NCI-H748 treated with DMSO at 0.1 percent for 48 hours (cell line): ENCODE measurements at regions not wholly inside any gene's neighbourhood (a gene's known extent, or its start where the extent isn't known, plus 50 kb on each side); places are given as distances from the start of the nearest gene placed in this dataset.
"Not testable (repeated sequence)": the region's sequence is repeated elsewhere in the genome, so short reads cannot be mapped to it uniquely, and the experiment has no call there.

Experiments
- DNase-seq: peaks from one replicate; lab custom pipeline; 2025; lab: John Stamatoyannopoulos, UW

DNA sequence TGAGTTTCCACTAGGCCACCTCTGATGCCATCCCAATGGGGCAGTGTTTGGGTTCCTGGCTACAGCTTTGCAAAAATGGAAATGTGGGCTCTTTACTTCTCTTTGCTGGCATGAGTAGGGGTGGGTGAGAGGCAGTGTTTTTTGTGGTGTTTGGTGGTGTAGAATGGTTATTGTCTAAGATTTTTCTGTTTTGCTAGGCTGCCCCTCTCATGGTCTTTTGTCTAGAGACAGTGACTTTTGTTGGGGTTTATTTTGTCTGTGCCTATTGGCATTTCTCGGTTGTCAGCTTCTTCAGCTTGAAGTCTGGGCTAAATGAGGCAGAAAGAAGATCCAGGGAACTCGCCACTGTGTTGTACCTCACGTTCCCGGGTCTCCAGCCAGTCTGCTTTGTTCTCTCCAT is 112.1 kb downstream of the CENPF start:
- no peak for DNase-seq

GRCh38 chr1:214717351-214717750 is 114.4 kb downstream of the CENPF start:
- DNase-seq: no peak

DNA sequence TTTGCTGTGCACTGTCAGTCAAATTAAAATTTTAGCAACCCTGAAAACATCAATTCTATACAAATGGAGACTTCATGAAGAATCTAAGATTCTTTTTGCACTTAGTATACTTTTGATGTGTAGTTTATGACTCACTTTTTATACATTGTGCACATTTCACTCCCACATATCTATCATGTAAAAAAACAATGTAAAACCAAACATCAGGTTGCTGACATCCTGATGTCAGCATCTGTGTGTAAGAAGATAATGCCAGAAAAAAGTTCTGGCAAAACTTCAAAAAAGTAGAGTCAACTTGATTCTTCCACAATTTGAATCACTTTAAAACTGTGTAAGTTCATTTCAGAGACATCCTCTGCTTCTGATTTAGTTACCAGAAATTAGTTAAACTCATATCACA is 115.7 kb downstream of the CENPF start:
- no peak for DNase-seq

DNA sequence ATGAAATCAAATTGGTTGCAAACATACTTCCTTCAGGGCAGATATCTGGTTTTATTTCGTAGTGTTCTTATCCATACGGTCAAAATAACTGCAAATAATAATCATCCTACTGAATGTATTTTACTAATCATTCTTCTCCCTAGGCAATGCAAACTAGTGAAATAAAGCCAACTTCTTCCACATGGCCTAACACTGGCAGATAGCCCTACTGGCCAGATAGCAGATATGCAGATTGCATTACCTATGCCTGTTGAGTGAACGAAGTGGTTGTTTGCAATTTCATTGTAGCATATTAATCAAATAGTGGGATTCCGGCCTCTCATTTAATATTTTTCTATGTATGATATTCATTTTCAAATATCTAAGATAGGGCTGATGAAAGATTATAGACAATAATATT is 116.2 kb downstream of the CENPF start:
- DNase-seq: no peak

DNA sequence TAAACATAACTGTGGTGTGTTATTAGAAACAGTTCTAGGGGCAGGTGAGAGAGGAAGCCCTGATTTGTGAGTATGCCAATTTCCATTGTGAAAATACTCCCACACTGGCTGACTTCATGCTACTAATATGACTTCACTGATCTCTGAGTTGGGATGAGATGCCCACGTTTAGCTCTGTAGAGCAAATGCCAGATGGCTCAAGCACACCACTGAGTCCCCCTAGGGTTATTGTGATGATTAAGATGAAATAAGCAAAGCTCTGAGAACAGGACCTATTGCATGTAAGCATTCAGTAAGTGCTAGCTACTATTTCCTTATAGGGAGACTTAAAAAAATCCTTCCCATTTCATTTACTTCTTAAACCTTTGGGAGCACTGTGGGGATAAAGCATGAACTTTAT is 117.6 kb downstream of the CENPF start:
- DNase-seq: no peak

DNA sequence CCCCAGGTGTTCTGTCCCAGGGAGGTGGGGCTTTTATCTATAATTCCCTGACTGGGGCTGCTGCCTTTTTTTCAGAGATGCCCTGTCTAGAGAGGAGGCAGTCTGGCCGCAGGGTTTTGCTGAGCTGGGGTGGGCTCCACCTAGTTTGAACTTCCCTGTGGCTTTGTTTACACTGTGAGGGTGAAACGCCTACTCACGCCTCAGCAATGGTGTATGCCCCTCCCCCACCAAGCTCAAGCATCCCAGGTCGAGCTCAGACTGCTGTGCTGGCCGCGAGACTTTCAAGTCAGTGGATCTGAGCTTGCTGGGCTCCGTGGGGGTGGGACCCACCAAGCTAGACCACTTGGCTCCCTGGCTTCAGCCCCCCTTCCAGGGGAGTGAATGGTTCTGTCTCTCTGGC is 124.3 kb downstream of the CENPF start:
- DNase-seq: no peak

GRCh38 chr1:214739621-214740238 is 136.7 kb downstream of the CENPF start:
- DNase-seq: no peak

- DNase-seq: no peak
These were observed 137.5 kb downstream of the CENPF start for GRCh38 chr1:214740471-214740870.

- no peak for DNase-seq
These were observed 144.1 kb downstream of the CENPF start for GRCh38 chr1:214747050-214747635.

GRCh38 chr1:214753236-214753852 is 150.3 kb downstream of the CENPF start:
- DNase-seq: no peak

- no peak for DNase-seq
These were observed 158.0 kb downstream of the CENPF start for GRCh38 chr1:214761030-214761429.

- no peak for DNase-seq
These were observed 159.9 kb downstream of the CENPF start for GRCh38 chr1:214762902-214763301.

GRCh38 chr1:214764502-214764901 is 161.5 kb downstream of the CENPF start:
- no peak for DNase-seq

GRCh38 chr1:214767221-214767620 is 164.2 kb downstream of the CENPF start:
- no peak for DNase-seq

DNA sequence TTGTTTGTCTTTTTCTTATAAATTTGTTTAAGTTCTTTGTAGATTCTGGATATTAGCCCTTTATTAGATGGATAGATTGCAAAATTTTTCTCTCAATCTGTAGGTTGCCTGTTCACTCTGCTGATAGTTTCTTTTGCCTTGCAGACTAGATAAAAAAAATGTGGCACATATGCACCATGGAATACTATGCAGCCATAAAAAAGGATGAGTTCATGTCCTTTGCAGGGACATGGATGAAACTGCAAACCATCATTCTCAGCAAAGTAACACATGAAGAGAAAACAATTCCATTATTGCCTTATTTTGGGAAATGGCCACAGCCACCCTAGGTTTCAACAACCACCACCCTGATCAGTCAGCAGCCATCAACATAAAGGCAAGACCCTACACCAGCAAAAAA is 166.7 kb downstream of the CENPF start:
- DNase-seq: not testable (repeated sequence)

DNA sequence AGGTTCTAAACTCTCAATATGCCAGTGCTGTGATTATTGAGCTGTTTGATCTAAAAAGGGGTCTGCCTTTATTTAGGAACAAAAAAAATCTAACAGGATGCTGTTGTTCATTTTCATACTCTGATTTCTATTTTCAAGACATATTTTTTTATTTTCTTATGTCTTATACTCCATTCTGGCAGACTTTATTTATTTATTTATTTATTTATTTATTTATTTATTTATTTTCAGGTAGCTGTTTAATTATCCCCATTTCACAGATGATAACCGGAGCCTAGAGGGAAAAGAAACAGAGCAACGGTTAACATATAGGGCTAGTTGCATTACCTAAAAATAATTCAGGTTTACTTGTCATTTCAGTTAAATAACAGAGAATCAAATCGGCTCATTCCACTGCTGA is 174.4 kb downstream of the CENPF start:
- DNase-seq: no peak

- no peak for DNase-seq
These were observed 189.0 kb downstream of the CENPF start for GRCh38 chr1:214791961-214792360.

GRCh38 chr1:214792527-214793186 is 189.7 kb downstream of the CENPF start:
- DNase-seq: no peak

DNA sequence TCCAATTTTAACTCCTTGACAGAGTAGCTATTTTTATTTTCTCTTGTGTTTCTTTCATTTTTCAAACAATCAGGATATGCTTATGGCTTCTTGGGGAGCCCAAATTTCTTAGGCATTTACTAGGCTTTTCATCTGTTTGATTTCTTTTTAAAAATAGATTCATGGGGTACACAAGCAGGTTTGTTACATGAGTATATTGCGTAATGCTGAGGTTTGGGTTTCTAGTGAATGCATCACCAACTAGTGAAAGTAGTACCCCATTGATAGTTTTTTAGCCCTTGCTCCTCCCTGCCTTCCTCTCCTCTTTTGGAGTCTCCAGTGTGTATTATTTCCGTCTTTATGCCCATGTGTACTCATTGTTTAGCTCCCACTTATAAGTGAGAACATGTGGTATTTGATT is 190.7 kb downstream of the CENPF start:
- no peak for DNase-seq

- DNase-seq: no peak
These were observed 198.2 kb downstream of the CENPF start for GRCh38 chr1:214801191-214801590.

GRCh38 chr1:214808845-214809460 is 206.0 kb downstream of the CENPF start:
- peak; percentile 1 for DNase-seq

DNA sequence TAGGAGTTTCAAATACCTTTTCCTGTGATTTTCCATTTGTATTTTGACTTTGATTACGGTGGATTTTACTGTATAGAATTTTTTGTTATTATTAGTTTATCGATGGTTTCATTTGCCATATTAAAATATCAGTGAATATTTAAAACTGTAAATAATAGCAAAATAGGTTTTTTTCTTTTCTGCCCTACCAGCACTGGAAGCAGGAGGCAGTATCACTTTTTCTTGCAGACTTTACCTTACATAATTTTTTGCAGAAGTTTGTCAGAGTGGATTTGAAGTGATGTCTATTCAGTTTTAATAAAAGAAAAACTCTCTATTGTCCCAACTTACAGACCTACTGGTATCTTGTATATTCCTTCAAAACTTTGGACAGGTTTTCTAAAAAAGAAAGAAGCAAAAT is 213.6 kb downstream of the CENPF start:
- no peak for DNase-seq
